IMR-90 (cell line): ENCODE measurements at regions not wholly inside any gene's neighbourhood (a gene's known extent, or its start where the extent isn't known, plus 50 kb on each side); places are given as distances from the start of the nearest gene placed in this dataset.

ENCODE experiments used
- ATAC-seq: fragments of 200-7000 bp; cut with Tn5 transposase; 2 replicates; pipeline ENCODE4 v1.9.1; 2020; ENCODE audit warnings: low read depth, mild to moderate bottlenecking, moderate library complexity
- BruUV-seq: library from RNA; stranded (reverse); fragments of 400-500 nt; replicated peaks from 2 replicates; lab custom pipeline; 2021; lab: Mats Ljungman, UMichigan
- CTCF ChIA-PET: fragments of 300-600 bp; formaldehyde crosslinking; extraction: SDS; loops from one replicate; lab custom pipeline; 2021; ENCODE audit warnings: antibody characterized with exemption; lab: Yijun Ruan, JAX
- POLR2A ChIA-PET: fragments of 300-600 bp; sonication (Branson Sonifier 250); formaldehyde crosslinking; loops from one replicate; lab custom pipeline; 2022; ENCODE audit warnings: antibody characterized with exemption; ENCODE audit not compliant: unreplicated experiment; lab: Charles Lee
- DNase-seq: peaks from one replicate; pipeline ENCODE4 v3.0.0; 2013
- H2AFZ ChIP-seq: replicated peaks from 2 replicates; pipeline ENCODE3; 2013; ENCODE audit warnings: low read length, mild to moderate bottlenecking; ENCODE audit not compliant: poor library complexity
- H2AK5ac ChIP-seq: 2 replicates; pipeline ENCODE4 v1.6.1; 2013; ENCODE audit warnings: low read depth, low read length, inconsistent platforms
- H2AK9ac ChIP-seq: replicated peaks from 2 replicates; pipeline ENCODE3; 2013; ENCODE audit warnings: mild to moderate bottlenecking, low read depth, low read length, moderate library complexity; ENCODE audit not compliant: poor library complexity
- H2BK120ac ChIP-seq: 2 replicates; pipeline ENCODE4 v1.6.1; 2013; ENCODE audit warnings: low read depth, low read length, inconsistent platforms
- H2BK15ac ChIP-seq: 3 replicates; pipeline ENCODE4 v1.6.1; 2013; ENCODE audit warnings: low read depth, low read length, inconsistent platforms
- H2BK20ac ChIP-seq: 2 replicates; pipeline ENCODE4 v1.6.1; 2013; ENCODE audit warnings: low read depth, mild to moderate bottlenecking, inconsistent platforms, low read length, moderate library complexity
- H2BK5ac ChIP-seq: 2 replicates; pipeline ENCODE4 v1.6.1; 2013; ENCODE audit warnings: mild to moderate bottlenecking, low read depth, low read length, inconsistent platforms; ENCODE audit not compliant: poor library complexity, severe bottlenecking
- H3K14ac ChIP-seq: replicated peaks from 2 replicates; pipeline ENCODE4 v1.6.1; 2013; ENCODE audit warnings: low read depth, low read length, inconsistent platforms
- H3K18ac ChIP-seq: 2 replicates; pipeline ENCODE4 v1.6.1; 2013; ENCODE audit warnings: low read depth, low read length, control low read depth
- H3K23ac ChIP-seq: 2 replicates; pipeline ENCODE4 v1.6.1; 2013; ENCODE audit warnings: low read depth, low read length, inconsistent platforms
- H3K27ac ChIP-seq: 2 replicates; pipeline ENCODE4 v1.5.1; 2013; ENCODE audit warnings: mild to moderate bottlenecking, control low read depth, low read length; ENCODE audit not compliant: insufficient read depth
- H3K27me3 ChIP-seq: 2 replicates; pipeline ENCODE4 v1.6.1; 2013; ENCODE audit warnings: low read length; ENCODE audit not compliant: control insufficient read depth, insufficient read depth
- H3K36me3 ChIP-seq: 2 replicates; pipeline ENCODE4 v1.6.1; 2013; ENCODE audit warnings: low read length, mixed read lengths; ENCODE audit not compliant: control insufficient read depth, insufficient read depth
- H3K4ac ChIP-seq: 2 replicates; pipeline ENCODE4 v1.6.1; 2013; ENCODE audit warnings: low read depth, low read length, inconsistent platforms
- H3K4me1 ChIP-seq: 2 replicates; pipeline ENCODE4 v1.6.1; 2013; ENCODE audit warnings: low read length, mixed read lengths; ENCODE audit not compliant: control insufficient read depth, insufficient read depth
- H3K4me2 ChIP-seq: 2 replicates; pipeline ENCODE4 v1.6.1; 2013; ENCODE audit warnings: low read depth, mild to moderate bottlenecking, control low read depth, low read length, moderate library complexity
- H3K4me3 ChIP-seq: 2 replicates; pipeline ENCODE4 v1.5.1; 2013; ENCODE audit warnings: low read depth, mild to moderate bottlenecking, control low read depth, low read length, moderate library complexity; ENCODE audit not compliant: insufficient read depth
- H3K56ac ChIP-seq: 2 replicates; pipeline ENCODE4 v1.6.1; 2013; ENCODE audit warnings: low read length, inconsistent platforms; ENCODE audit not compliant: insufficient read depth; ENCODE audit errors: extremely low read depth
- H3K79me1 ChIP-seq, 2 experiments: 2 replicates each; pipeline ENCODE4 v1.6.1; 2013; ENCODE audit warnings: low read length in 2 of 2, inconsistent platforms in 1 of 2, low read depth in 1 of 2
- H3K9ac ChIP-seq: 2 replicates; pipeline ENCODE4 v1.6.1; 2013; ENCODE audit warnings: low read depth, low read length, control low read depth
- H3K9me1 ChIP-seq: 2 replicates; pipeline ENCODE4 v1.6.1; 2013; ENCODE audit warnings: low read length, inconsistent platforms; ENCODE audit not compliant: insufficient read depth
- H3K9me3 ChIP-seq: 2 replicates; pipeline ENCODE4 v1.6.1; 2013; ENCODE audit warnings: low read length; ENCODE audit not compliant: control insufficient read depth, insufficient read depth
- H4K20me1 ChIP-seq: 2 replicates; pipeline ENCODE4 v1.6.1; 2013; ENCODE audit warnings: low read length, inconsistent platforms; ENCODE audit not compliant: insufficient read depth
- H4K5ac ChIP-seq: 2 replicates; pipeline ENCODE4 v1.6.1; 2013; ENCODE audit warnings: mild to moderate bottlenecking, low read depth, low read length, control low read depth
- H4K8ac ChIP-seq, 2 experiments: 2 replicates each; pipeline ENCODE4 v1.6.1; 2013; ENCODE audit warnings: low read depth in 2 of 2, low read length in 2 of 2, control low read depth in 1 of 2, inconsistent platforms in 1 of 2
- H4K91ac ChIP-seq: 2 replicates; pipeline ENCODE4 v1.6.1; 2013; ENCODE audit warnings: low read depth, low read length, inconsistent platforms; ENCODE audit not compliant: insufficient read depth
- BHLHE40 ChIP-seq: fragments of 150-350 bp; IDR thresholded peaks from 2 replicates; pipeline ENCODE4 v1.6.1; 2016; ENCODE audit warnings: mild to moderate bottlenecking, low read depth, low read length
- MAZ ChIP-seq: IDR thresholded peaks from 2 replicates; pipeline ENCODE4 v1.6.1; 2012; ENCODE audit warnings: low read depth, mild to moderate bottlenecking, low read length, improper control_type of control experiment, moderate library complexity, borderline replicate concordance
- RAD21 ChIP-seq: IDR thresholded peaks from 2 replicates; pipeline ENCODE4 v1.6.1; 2012; ENCODE audit warnings: low read length, improper control_type of control experiment
- WGBS, 2 experiments: methylation state at CpG; one replicate each; pipeline versions ENCODE4 v1.1.5 to v1.1.7; 2013; ENCODE audit warnings: missing lambda C conversion rate in 2 of 2; ENCODE audit not compliant: insufficient read length in 1 of 2; ENCODE audit errors: extremely low coverage in 2 of 2; 5-methylcytosine and 5-hydroxymethylcytosine counted together
- dilution Hi-C: fragments of 300-500 bp; cut with HindIII; formaldehyde crosslinking; loops from one replicate; pipeline ENCODE4 v1.14.3; 2018; ENCODE audit warnings: low sequenced_read_pairs; ENCODE audit not compliant: unreplicated experiment
- in situ Hi-C: fragments of 300-500 bp; cut with MboI; formaldehyde crosslinking; loops from 3 replicates; pipeline ENCODE4 v1.14.3; 2019; ENCODE audit warnings: low sequenced_read_pairs, inconsistent platforms, mixed read lengths
- intact Hi-C: fragments of 100-400 bp; cut with micrococcal nuclease; formaldehyde crosslinking; loops from 2 replicates; pipeline ENCODE4 v1.10.0; 2022
- TF ChIP-seq, protein P1 (sequence below): fragments of 150-350 bp; IDR thresholded peaks from 2 replicates; pipeline ENCODE4 v1.6.1; 2017; ENCODE audit warnings: mild to moderate bottlenecking, antibody characterized with exemption, low read length, low read depth

DNA sequence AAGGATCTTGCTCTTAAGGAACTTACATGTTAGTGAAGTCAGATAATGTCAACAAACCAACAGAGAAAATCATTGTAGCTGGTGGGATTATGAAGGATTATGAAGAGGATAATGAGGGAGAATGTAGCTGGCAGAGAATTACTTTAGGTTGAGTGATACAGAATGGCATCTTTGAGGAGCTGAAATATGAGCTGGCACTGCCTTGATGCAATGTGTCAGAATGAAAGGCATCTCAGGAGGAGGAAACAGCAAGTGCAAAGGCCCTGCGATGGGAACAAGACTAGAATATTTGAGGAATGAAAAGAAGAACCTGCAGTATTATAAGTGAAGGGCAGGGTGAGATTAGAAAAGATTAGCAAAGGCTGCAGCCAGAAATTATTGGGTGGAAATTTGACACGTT is 237.2 kb upstream of the ADAMTS9 start:
- H3K27me3 ChIP-seq: no peaks in the 10 kb centered on the region
- no peak for ATAC-seq
- no peak overlapping the region for H4K91ac ChIP-seq
- H3K27ac ChIP-seq: no peak overlapping the region
- H2BK20ac ChIP-seq: no peak overlapping the region
- no peaks in the 10 kb centered on the region for H3K79me1 ChIP-seq
- H4K8ac ChIP-seq: no peak overlapping the region
- H3K4me3 ChIP-seq: no peak overlapping the region
- H3K23ac ChIP-seq: no peak overlapping the region
- H3K36me3 ChIP-seq: no peaks in the 10 kb centered on the region
- dilution Hi-C loops (no loop called here), intact Hi-C loops (no loop called here), in situ Hi-C loops (no loop called here)
- DNase-seq: no peak
- no peak overlapping the region for H3K56ac ChIP-seq
- 100% methylated on average over 1 of the region's 2 CpGs; no CpG with 5 or more reads in 1 of the 2 experiments for WGBS, 2 experiments
- no peak overlapping the region for H3K9ac ChIP-seq
- no peaks in the 10 kb centered on the region for H4K20me1 ChIP-seq
- no peak overlapping the region for H2AFZ ChIP-seq
- H4K5ac ChIP-seq: no peak overlapping the region
- H2BK15ac ChIP-seq: no peak overlapping the region
- BruUV-seq: no TSS peak
- ChIA-PET POLR2A (no interaction called here), CTCF (interaction anchor here (0.9 kb wide), 1 partner anchor 14 kb away, joined by 3 read pairs; no protein-coding TSS in a partner anchor)
- H3K4me2 ChIP-seq: no peak overlapping the region
- H3K9me3 ChIP-seq: no peaks in the 10 kb centered on the region
- no peak overlapping the region for H3K4ac ChIP-seq
- no peak overlapping the region for H2BK5ac ChIP-seq
- no peak overlapping the region for H2AK5ac ChIP-seq
- no peak overlapping the region for H2AK9ac ChIP-seq
- H3K4me1 ChIP-seq: no peaks in the 10 kb centered on the region
- TF ChIP-seq BHLHE40: no peak
- TF ChIP-seq MAZ: no peak
- TF ChIP-seq, protein P1, sequence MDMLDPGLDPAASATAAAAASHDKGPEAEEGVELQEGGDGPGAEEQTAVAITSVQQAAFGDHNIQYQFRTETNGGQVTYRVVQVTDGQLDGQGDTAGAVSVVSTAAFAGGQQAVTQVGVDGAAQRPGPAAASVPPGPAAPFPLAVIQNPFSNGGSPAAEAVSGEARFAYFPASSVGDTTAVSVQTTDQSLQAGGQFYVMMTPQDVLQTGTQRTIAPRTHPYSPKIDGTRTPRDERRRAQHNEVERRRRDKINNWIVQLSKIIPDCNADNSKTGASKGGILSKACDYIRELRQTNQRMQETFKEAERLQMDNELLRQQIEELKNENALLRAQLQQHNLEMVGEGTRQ: no peak
- TF ChIP-seq RAD21: no peak
- H2BK120ac ChIP-seq: no peak overlapping the region
- no peaks in the 10 kb centered on the region for H3K9me1 ChIP-seq
- H3K18ac ChIP-seq: no peak overlapping the region
- no peak overlapping the region for H3K14ac ChIP-seq
